Putamen (tissue), 1 donor: ENCODE measurements at regions not wholly inside any gene's neighbourhood (a gene's known extent, or its start where the extent isn't known, plus 50 kb on each side); places are given as distances from the start of the nearest gene placed in this dataset.

Experiments used
- DNase-seq: peaks from one replicate; pipeline ENCODE4 v3.0.0-alpha.2; 2016; ENCODE audit warnings: low spot score

DNA sequence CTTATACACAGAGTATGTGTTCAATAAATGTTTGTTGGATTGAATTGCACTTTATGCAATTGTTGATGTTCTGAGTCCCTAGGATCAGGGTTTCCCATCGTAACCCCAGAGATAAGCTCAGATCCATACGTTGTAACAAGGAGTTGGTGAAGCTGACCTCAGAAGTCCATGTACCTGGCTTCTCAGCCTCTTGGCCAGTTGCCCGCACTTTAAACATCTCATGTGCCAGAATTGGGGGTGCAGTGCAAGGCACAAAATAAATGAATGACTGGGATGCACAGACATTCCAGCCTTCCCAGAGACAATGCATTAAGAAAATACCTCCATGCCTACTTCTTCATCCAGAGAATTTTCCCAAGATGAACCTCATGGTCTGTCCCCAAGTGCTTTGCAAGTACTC, 142.9 kb upstream of the IL12A start:
- no peak for DNase-seq

GRCh38 chr3:159846255-159846654, 142.4 kb upstream of the IL12A start:
- no peak for DNase-seq

DNA sequence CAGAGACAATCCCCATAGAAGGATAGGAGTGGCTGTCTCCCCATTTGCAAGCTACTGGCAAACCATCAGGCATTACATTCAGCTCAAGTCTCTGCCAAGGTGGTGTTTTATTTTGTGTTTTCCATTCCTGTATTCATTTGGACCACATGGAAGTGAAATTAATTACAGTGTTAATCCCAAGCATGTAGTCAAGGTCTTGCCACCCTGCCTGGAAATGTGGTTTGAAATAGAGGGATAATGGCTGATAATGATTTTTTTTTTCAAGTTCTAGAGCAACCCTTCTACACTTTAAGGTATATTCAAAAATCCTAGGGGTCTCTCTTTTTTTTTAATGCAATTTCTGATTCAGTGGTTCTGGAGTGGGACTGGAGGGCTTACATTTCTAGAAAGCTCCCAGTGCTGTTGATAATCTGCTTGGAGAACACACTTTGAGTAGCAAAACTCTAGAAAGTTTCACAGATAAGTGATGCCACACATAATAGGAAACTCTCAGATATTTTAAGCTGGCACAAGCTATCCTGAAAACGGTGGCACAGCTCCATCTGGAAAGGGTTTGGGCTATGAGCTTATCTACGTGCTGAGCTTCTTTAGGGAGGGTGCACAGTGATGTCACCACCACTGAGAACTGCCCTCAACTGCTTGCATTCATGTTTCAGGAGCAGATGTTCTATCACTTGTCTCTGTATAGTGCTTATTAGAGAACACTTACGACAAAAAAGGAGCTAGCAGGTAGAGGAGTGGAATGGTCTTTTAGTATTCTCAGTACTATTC, 140.1 kb upstream of the IL12A start:
- no peak for DNase-seq

DNA sequence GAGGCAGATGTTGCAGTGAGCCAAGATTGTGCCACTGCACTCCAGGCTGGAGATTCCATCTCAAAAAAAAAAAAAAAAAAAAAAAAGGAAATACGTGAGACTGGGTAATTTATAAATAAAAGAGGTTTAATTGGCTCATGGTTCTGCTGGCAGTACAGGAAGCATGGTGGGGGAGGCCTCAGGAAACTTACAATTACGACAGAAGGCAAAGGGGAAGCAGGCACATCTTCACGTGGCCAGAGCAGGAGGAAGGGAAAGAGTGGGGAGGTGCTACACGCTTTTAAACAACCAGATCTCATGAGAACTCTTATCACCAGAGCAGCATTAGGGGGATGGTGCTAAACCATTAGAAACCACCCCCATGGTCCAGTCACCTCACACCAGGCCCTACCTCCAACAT, 138.2 kb upstream of the IL12A start:
- DNase-seq: no peak

GRCh38 chr3:159852266-159852665, 136.4 kb upstream of the IL12A start:
- DNase-seq: no peak

DNA sequence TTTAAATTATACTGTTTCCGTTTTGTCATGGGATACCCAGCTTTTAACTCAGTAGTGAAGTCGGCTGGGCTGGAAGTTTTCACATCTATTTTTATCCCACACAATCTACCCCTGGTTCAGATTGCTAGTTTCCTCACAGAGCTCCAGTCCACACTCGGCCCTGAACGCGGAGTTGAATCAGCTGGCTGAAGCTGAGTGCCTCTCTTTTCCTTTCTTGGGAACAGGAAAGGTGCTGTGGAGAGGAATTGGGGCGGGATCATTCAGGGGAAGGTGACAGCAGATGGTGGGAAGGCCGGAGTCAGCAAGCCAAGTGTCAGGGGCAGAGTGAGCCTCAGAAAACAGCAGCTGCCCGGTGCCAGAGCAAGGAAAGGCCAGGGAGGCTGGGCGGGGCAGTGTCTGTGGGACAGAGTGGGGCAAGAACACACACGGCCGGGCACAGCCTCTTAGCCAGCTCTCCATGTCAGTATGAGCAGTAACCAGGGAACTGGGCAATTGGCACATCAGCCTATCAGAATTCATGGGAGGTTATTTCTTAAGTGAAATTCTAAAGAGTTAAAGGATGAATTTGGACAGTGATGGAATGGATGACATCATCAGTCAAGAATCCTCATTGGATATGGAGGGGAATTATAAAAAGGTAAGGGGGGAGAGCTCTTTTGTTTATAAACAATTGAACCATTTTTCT, 135.7 kb upstream of the IL12A start:
- DNase-seq: peak; percentile 74

GRCh38 chr3:159853506-159853864, 135.2 kb upstream of the IL12A start:
- no peak for DNase-seq

DNA sequence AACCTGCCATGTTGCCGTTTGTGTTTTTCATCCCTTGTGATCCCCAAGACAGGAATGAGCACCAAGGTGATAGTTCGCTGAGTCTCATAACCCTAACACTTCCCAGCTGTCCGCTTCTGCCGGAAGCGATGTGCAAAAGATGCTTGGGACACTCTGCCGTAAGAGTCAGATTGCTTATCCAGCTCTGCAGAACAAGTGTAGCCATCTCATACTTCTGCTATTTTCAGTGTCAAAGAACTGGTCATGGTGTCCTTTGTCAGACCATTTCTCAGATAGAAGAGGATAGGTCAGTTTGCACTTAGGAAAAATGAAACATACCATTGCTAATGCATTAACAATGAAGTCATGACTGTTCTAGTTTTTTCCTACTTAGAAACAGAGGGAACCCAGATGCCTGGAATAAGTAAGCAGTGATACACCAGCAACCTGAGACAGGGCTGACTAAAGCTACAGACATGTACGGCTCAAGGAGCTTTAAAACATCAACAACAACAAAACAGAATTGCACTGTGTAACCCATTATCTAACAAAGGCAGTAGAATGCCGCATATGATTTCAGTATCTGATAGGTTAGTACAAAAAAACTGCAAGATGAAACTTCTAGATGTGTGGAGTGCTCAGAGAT, 134.0 kb upstream of the IL12A start:
- no peak for DNase-seq

- no peak for DNase-seq
These were observed 132.9 kb upstream of the IL12A start for GRCh38 chr3:159855599-159856346.

DNA sequence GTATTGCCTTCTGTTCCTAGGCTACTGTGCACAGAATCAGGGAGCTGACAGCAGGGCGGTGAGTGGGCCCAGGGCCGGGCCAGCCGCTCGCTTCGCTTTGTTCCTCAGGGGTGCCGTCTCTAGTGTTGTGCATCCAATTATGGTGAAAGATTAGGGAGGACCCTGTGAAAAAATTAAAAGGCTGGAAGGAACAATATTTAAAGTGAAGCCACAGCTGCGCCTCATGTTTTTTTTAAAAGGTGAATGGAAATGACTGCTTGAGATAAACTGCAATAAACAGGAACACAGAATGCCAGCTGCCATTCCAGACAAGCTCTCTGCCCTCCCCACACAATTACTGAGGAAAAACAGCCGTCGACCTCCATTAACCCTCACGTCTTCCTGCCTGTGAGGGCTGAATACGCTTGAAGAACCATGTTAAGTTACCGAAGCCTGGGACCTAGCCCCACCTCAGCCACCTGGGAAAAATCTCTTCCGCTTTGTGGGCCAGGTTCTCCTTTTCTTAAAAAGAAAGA, 132.0 kb upstream of the IL12A start:
- no peak for DNase-seq

- DNase-seq: no peak
These were observed 130.8 kb upstream of the IL12A start for GRCh38 chr3:159857840-159858239.

- DNase-seq: no peak
These were observed 130.0 kb upstream of the IL12A start for GRCh38 chr3:159858650-159859049.

DNA sequence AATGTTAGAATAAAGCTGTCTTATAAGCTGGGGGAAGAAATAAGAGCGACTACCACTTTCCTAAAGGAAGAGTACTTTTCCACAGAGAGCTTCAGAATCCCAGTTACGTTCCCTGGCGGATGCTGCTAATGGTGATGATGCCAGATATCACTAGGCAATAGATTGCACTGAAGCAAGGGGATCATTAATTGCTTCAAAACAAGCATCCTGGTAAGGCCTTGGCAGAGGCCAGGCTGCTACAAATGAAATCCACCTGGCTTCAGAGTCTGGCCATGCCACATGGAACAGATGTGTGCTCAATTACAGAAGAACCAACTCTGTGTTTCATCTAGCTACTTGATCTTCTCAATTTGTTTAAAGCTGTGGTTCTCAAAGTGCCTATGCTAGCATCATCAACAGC, 129.2 kb upstream of the IL12A start:
- no peak for DNase-seq

DNA sequence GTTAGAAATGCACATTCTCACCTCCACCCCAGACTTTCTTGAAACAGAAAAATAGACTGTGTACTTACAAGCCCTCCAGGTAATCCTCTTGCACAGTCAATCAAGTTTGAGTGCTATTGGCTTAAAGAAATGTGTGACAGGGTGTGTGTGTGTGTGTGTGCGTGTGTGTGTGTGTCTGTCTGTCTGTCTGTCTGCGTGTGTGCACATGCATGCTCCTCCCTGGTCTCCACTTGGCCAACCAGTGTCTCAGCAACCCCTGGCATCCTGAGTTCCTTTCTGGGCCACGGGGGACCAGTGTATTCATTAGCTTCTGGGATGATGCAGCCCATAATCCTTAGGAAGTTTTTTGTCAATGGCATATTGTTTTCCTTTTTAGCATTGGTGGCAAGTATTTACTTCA, 128.8 kb upstream of the IL12A start:
- no peak for DNase-seq

GRCh38 chr3:159860269-159861116, 128.1 kb upstream of the IL12A start:
- DNase-seq: no peak

- DNase-seq: no peak
These were observed 127.2 kb upstream of the IL12A start for GRCh38 chr3:159861369-159861987.

DNA sequence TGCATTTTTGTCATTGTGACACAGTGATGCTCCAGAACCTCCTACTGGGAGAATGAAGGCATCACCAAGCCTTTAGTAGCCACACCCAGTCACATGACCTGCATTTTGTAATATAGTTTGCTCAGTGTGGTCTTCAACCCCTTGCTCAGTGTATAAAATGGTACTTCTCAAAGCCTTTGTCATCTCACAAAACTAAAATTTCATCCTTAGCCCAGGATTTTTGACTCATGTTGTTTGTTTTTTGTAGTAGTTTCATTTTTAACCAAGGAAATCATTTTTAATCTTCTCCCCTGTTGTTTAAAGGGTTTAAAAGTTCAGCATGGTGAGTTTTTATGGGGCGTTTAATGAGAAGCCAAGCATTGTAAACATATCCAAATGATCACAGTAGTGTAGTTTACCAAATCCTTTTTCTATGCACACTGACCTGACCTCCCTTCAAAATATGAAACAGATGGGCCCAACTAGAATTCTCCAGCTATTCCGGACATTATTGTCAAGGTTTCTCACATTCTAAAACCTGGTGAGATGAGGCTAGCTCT, 123.5 kb upstream of the IL12A start:
- no peak for DNase-seq

GRCh38 chr3:159866201-159866746, 122.4 kb upstream of the IL12A start:
- no peak for DNase-seq

- no peak for DNase-seq
These were observed 121.3 kb upstream of the IL12A start for GRCh38 chr3:159867372-159867771.

- DNase-seq: no peak
These were observed 117.9 kb upstream of the IL12A start for GRCh38 chr3:159870723-159871122.
